OCI-LY1 (cell line): ENCODE measurements at regions not wholly inside any gene's neighbourhood (a gene's known extent, or its start where the extent isn't known, plus 50 kb on each side); places are given as distances from the start of the nearest gene placed in this dataset.

Experiments
- H2AFZ ChIP-seq: fragments of 200-600 bp; sonication (generic), shearing (Covaris generic); 2 replicates; pipeline ENCODE4 v1.6.0; 2014; ENCODE audit warnings: antibody characterized with exemption, mild to moderate bottlenecking, low read length
- H3F3A ChIP-seq: fragments of 200-600 bp; sonication (generic), shearing (Covaris generic); 2 replicates; pipeline ENCODE4 v1.6.0; 2014; ENCODE audit warnings: mild to moderate bottlenecking, antibody characterized with exemption, low read length, moderate library complexity; ENCODE audit not compliant: insufficient read depth
- H3K27ac ChIP-seq: fragments of 200-600 bp; sonication (generic); 2 replicates; pipeline ENCODE4 v1.5.1; 2014; ENCODE audit warnings: low read length, mixed run types, mild to moderate bottlenecking, low read depth; ENCODE audit not compliant: poor library complexity, severe bottlenecking
- H3K27me3 ChIP-seq: fragments of 200-600 bp; sonication (generic); 2 replicates; pipeline ENCODE4 v1.6.0; 2014; ENCODE audit warnings: antibody characterized with exemption, mild to moderate bottlenecking, low read length, moderate library complexity; ENCODE audit not compliant: insufficient read depth
- H3K36me3 ChIP-seq: fragments of 200-600 bp; sonication (generic); 2 replicates; pipeline ENCODE4 v1.6.1; 2014; ENCODE audit warnings: mild to moderate bottlenecking, antibody characterized with exemption, low read length, moderate library complexity, mixed read lengths; ENCODE audit not compliant: insufficient read depth
- H3K4me1 ChIP-seq: fragments of 200-600 bp; sonication (generic); 2 replicates; pipeline ENCODE4 v1.5.1; 2014; ENCODE audit warnings: mild to moderate bottlenecking, low read length, moderate library complexity; ENCODE audit not compliant: insufficient read depth, severe bottlenecking
- H3K4me2 ChIP-seq: fragments of 200-600 bp; sonication (generic), shearing (Covaris generic); 2 replicates; pipeline ENCODE4 v1.6.1; 2014; ENCODE audit warnings: low read length
- H3K4me3 ChIP-seq: fragments of 200-600 bp; sonication (generic); 2 replicates; pipeline ENCODE4 v1.5.1; 2014; ENCODE audit warnings: low read length, low read depth, mild to moderate bottlenecking, mixed read lengths; ENCODE audit not compliant: poor library complexity, severe bottlenecking
- H3K79me2 ChIP-seq: fragments of 200-600 bp; shearing (Covaris generic); 2 replicates; pipeline ENCODE4 v1.6.1; 2016; ENCODE audit warnings: mixed run types, low read length, mixed read lengths; ENCODE audit not compliant: insufficient read depth
- H3K9ac ChIP-seq: fragments of 200-600 bp; sonication (generic), shearing (Covaris generic); 2 replicates; pipeline ENCODE4 v1.6.1; 2014; ENCODE audit warnings: mild to moderate bottlenecking, low read length, mixed read lengths
- H3K9me2 ChIP-seq: fragments of 200-600 bp; sonication (generic), shearing (Covaris generic); 2 replicates; pipeline ENCODE4 v1.6.1; 2014; ENCODE audit warnings: low read depth, mild to moderate bottlenecking, low read length, mixed read lengths
- H3K9me3 ChIP-seq: fragments of 200-600 bp; shearing (Covaris generic); 2 replicates; pipeline ENCODE4 v1.6.1; 2014; ENCODE audit warnings: low read length, mixed read lengths
- H4K20me1 ChIP-seq: fragments of 200-600 bp; sonication (generic), shearing (Covaris generic); 2 replicates; pipeline ENCODE4 v1.6.0; 2016; ENCODE audit warnings: mild to moderate bottlenecking, low read length; ENCODE audit not compliant: insufficient read depth
- CTCF ChIP-seq: fragments of 200-600 bp; sonication (generic), shearing (Covaris generic); IDR thresholded peaks from 2 replicates; pipeline ENCODE4 v1.5.1; 2017; ENCODE audit warnings: mild to moderate bottlenecking, antibody characterized with exemption, low read length, moderate library complexity, mixed read lengths
- EZH2 ChIP-seq: fragments of 200-600 bp; sonication (generic), shearing (Covaris generic); IDR thresholded peaks from 2 replicates; pipeline ENCODE4 v1.8.0; 2017; ENCODE audit warnings: borderline replicate concordance, mixed run types, mild to moderate bottlenecking, antibody characterized with exemption, low read length, moderate library complexity, mixed read lengths

GRCh38 chr6:168985705-168986104 lies 267.9 kb downstream of the THBS2 start:
- Histone ChIP-seq H3F3A (no peaks in the 10 kb centered on the region), H3K36me3 (no peaks in the 10 kb centered on the region), H3K27me3 (no peaks in the 10 kb centered on the region), H3K4me2 (no peak overlapping the region), H3K79me2 (no peaks in the 10 kb centered on the region), H3K4me3 (no peak overlapping the region), H3K9me2 (no peaks in the 10 kb centered on the region), H3K9ac (no peak overlapping the region), H4K20me1 (no peaks in the 10 kb centered on the region), H3K4me1 (no peaks in the 10 kb centered on the region), H3K9me3 (no peaks in the 10 kb centered on the region), H3K27ac (no peak overlapping the region), H2AFZ (no peak overlapping the region)
- TF ChIP-seq EZH2: no peak
- TF ChIP-seq CTCF: no peak

GRCh38 chr6:168983925-168984324 lies 269.7 kb downstream of the THBS2 start:
- Histone ChIP-seq H4K20me1 (no peaks in the 10 kb centered on the region), H3K27ac (no peak overlapping the region), H3K4me2 (no peak overlapping the region), H3K27me3 (no peaks in the 10 kb centered on the region), H3K79me2 (no peaks in the 10 kb centered on the region), H3K4me3 (no peak overlapping the region), H3F3A (no peaks in the 10 kb centered on the region), H3K36me3 (no peaks in the 10 kb centered on the region), H3K9me2 (no peaks in the 10 kb centered on the region), H3K4me1 (no peaks in the 10 kb centered on the region), H2AFZ (no peak overlapping the region), H3K9me3 (no peaks in the 10 kb centered on the region), H3K9ac (no peak overlapping the region)
- TF ChIP-seq CTCF (no peak), EZH2 (no peak)

GRCh38 chr6:168981187-168981586 lies 272.5 kb downstream of the THBS2 start:
- Histone ChIP-seq H2AFZ (no peak overlapping the region), H3K4me3 (no peak overlapping the region), H3K9me3 (no peaks in the 10 kb centered on the region), H3K9ac (no peak overlapping the region), H3K36me3 (no peaks in the 10 kb centered on the region), H3K4me1 (no peaks in the 10 kb centered on the region), H3F3A (no peaks in the 10 kb centered on the region), H3K79me2 (no peaks in the 10 kb centered on the region), H3K4me2 (no peak overlapping the region), H4K20me1 (no peaks in the 10 kb centered on the region), H3K27ac (no peak overlapping the region), H3K9me2 (no peaks in the 10 kb centered on the region), H3K27me3 (no peaks in the 10 kb centered on the region)
- TF ChIP-seq CTCF (no peak), EZH2 (no peak)
